GM13977 (cell line): ENCODE measurements at regions not wholly inside any gene's neighbourhood (a gene's known extent, or its start where the extent isn't known, plus 50 kb on each side); places are given as distances from the start of the nearest gene placed in this dataset.

ENCODE experiments used
- DNase-seq: peaks from one replicate; pipeline ENCODE4 v3.0.0; 2012; ENCODE audit warnings: low spot score
- CTCF ChIP-seq: IDR thresholded peaks from 2 replicates; pipeline ENCODE4 v1.5.1; 2012; ENCODE audit warnings: mild to moderate bottlenecking, control low read depth; ENCODE audit not compliant: insufficient read depth; ENCODE audit errors: extremely low read depth, missing control alignments
- in situ Hi-C: fragments of 300-500 bp; cut with MboI; formaldehyde crosslinking; loops from one replicate; pipeline ENCODE4 v1.12.0; 2022; ENCODE audit warnings: low sequenced_read_pairs, low pct_unique_long_range_greater_than_20kb, mixed read lengths, inconsistent platforms; ENCODE audit not compliant: unreplicated experiment

- no peak for DNase-seq
- in situ Hi-C loops: no loop called here
- TF ChIP-seq CTCF: no peak
Observed at GRCh38 chr6:54694928-54695532, 151.5 kb upstream of the FAM83B start.

- DNase-seq: no peak
Observed at GRCh38 chr6:54695815-54696214, 150.8 kb upstream of the FAM83B start.

GRCh38 chr6:54697424-54697823, 149.1 kb upstream of the FAM83B start:
- peak; percentile 14 for TF ChIP-seq CTCF
- no peak for DNase-seq
- in situ Hi-C loops: no loop called here

More at GRCh38 chr6:54695815-54696214, 150.8 kb upstream of the FAM83B start:
- in situ Hi-C loops: no loop called here
- TF ChIP-seq CTCF: no peak

GRCh38 chr6:54698974-54699373, 147.6 kb upstream of the FAM83B start:
- TF ChIP-seq CTCF: no peak
- DNase-seq: peak; percentile 28
- in situ Hi-C loops: no loop called here

GRCh38 chr6:54700158-54700557, 146.4 kb upstream of the FAM83B start:
- in situ Hi-C loops: no loop called here

GRCh38 chr6:54702772-54703171, 143.8 kb upstream of the FAM83B start:
- in situ Hi-C loops: no loop called here
- DNase-seq: no peak
- TF ChIP-seq CTCF: no peak

More at GRCh38 chr6:54700158-54700557, 146.4 kb upstream of the FAM83B start:
- no peak for TF ChIP-seq CTCF
- no peak for DNase-seq
